ENCODE measurements at regions not wholly inside any gene's neighbourhood (a gene's known extent, or its start where the extent isn't known, plus 50 kb on each side); places are given as distances from the start of the nearest gene placed in this dataset.

GRCh38 chr1:190752131-190752530, 274.5 kb upstream of the BRINP3 start:
- Histone ChIP-seq H3K27me3 (ENCODE audit: insufficient read depth in 3 of 3, low read length in 2 of 3) (no peaks in the 10 kb centered on the region), H3K9me3 (no peaks in the 10 kb centered on the region), H3K27ac (no peak overlapping the region), H3K36me3 (ENCODE audit: insufficient read depth in 1 of 2, low read depth in 1 of 2) (no peaks in the 10 kb centered on the region), H3K4me3 (no peak overlapping the region), H3K4me1 (no peaks in the 10 kb centered on the region)
- TF ChIP-seq CTCF (IDR thresholded peaks at IDR 0.05) = no peak
- DNase-seq (no peak), ATAC-seq (no peak)
- intact Hi-C loops (cut with DNase I) = no loop called here
- 74 to 80% (median 76%) methylated on average over 2 of the region's 2 CpGs for WGBS, 3 donors

GRCh38 chr1:190754666-190755065, 277.0 kb upstream of the BRINP3 start:
- WGBS, 3 donors = 18 to 30% (median 19%) methylated on average over 1 of the region's 1 CpG
- intact Hi-C loops (cut with DNase I) = no loop called here
- H3K36me3 ChIP-seq (ENCODE audit: insufficient read depth in 1 of 2, low read depth in 1 of 2) = no peaks in the 10 kb centered on the region
- H3K9me3 ChIP-seq = no peaks in the 10 kb centered on the region
- no peaks in the 10 kb centered on the region for H3K4me1 ChIP-seq
- no peaks in the 10 kb centered on the region for H3K27me3 ChIP-seq (ENCODE audit: insufficient read depth in 3 of 3, low read length in 2 of 3)
- TF ChIP-seq CTCF (IDR thresholded peaks at IDR 0.05) = no peak
- no peak overlapping the region for H3K27ac ChIP-seq
- ATAC-seq (no peak), DNase-seq (no peak)
- H3K4me3 ChIP-seq = no peak overlapping the region

GRCh38 chr1:190759807-190760206, 282.1 kb upstream of the BRINP3 start:
- no peaks in the 10 kb centered on the region for H3K9me3 ChIP-seq
- ATAC-seq (no peak), DNase-seq (no peak)
- H3K27ac ChIP-seq = no peak overlapping the region
- H3K27me3 ChIP-seq (ENCODE audit: insufficient read depth in 3 of 3, low read length in 2 of 3) = no peaks in the 10 kb centered on the region
- H3K4me3 ChIP-seq = no peak overlapping the region
- intact Hi-C loops (cut with DNase I) = no loop called here
- H3K36me3 ChIP-seq (ENCODE audit: insufficient read depth in 1 of 2, low read depth in 1 of 2) = no peaks in the 10 kb centered on the region
- no peaks in the 10 kb centered on the region for H3K4me1 ChIP-seq
- TF ChIP-seq CTCF (IDR thresholded peaks at IDR 0.05) = no peak

GRCh38 chr1:190762325-190762724, 284.7 kb upstream of the BRINP3 start:
- 78 to 90% (median 80%) methylated on average over 3 of the region's 3 CpGs for WGBS, 3 donors
- no peaks in the 10 kb centered on the region for H3K27me3 ChIP-seq (ENCODE audit: insufficient read depth in 3 of 3, low read length in 2 of 3)
- no peak for ATAC-seq

More at GRCh38 chr1:190762325-190762724, 284.7 kb upstream of the BRINP3 start:
- Histone ChIP-seq H3K9me3 (no peaks in the 10 kb centered on the region), H3K4me3 (no peak overlapping the region), H3K4me1 (no peaks in the 10 kb centered on the region), H3K27ac (no peak overlapping the region), H3K36me3 (ENCODE audit: insufficient read depth in 1 of 2, low read depth in 1 of 2) (no peaks in the 10 kb centered on the region)
- no peak for TF ChIP-seq CTCF (IDR thresholded peaks at IDR 0.05)
- intact Hi-C loops (cut with DNase I) = no loop called here
- DNase-seq = no peak

Data from psoas muscle (tissue), 7 donors.